Stimulated activated CD4-positive, alpha-beta T cell treated with anti-CD3 and anti-CD28 coated beads, Interleukin-15, amount 100 ng/mL, for 1 hour (primary cell): ENCODE measurements at regions not wholly inside any gene's neighbourhood (a gene's known extent, or its start where the extent isn't known, plus 50 kb on each side); places are given as distances from the start of the nearest gene placed in this dataset.

Source experiments
- DNase-seq, 2 donors: peaks; one replicate each; pipeline ENCODE4 v3.0.0-alpha.2; 2020; ENCODE audit warnings: low read depth in 1 of 2, low spot score in 1 of 2

- DNase-seq: no peak
These were observed 88.5 kb upstream of the FZD10 start for GRCh38 chr12:130073721-130074120.

GRCh38 chr12:130074661-130075406 lies 87.4 kb upstream of the FZD10 start:
- DNase-seq: no peak

GRCh38 chr12:130075497-130076076 lies 86.7 kb upstream of the FZD10 start:
- no peak for DNase-seq

DNA sequence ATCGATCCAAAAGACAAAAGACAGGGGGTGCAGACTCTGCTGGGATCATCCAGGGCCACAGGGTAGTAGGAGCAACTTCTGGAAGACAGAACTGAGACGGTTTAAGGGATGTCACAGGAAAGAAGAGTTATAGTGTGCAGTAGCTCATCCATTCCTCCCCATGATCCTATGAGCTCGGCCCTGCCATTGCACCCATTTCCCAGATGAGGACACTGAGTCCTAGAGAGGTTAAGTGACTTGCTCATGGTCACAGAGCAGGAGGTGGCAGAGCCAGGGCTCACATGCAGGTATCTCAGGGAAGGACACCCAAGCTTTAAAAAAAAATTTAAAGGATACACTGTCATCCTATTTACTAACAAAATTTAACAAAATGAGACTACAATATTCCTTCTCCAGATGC lies 86.1 kb upstream of the FZD10 start:
- DNase-seq: no peak

GRCh38 chr12:130076752-130077151 lies 85.5 kb upstream of the FZD10 start:
- no peak for DNase-seq

- no peak for DNase-seq
These were observed 83.4 kb upstream of the FZD10 start for GRCh38 chr12:130078852-130079251.

DNA sequence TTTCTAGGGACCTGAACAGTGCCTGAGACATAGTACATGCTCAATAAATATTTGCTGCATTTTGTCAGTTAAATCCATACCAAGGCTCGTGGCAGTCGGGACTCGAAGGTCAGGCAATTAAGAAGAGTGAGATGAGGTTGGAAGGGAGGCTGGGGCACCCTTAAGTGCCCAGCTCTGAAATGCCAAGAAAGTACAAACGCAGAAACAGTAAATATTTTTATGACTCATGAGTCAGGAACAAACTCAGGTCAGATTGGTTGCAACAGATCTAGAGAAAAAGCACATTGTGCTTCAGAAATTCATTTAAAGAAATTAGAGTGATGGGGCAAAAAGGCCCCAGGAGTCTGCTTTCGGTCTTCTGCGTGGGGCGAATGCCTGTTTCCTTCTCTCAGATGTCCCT lies 83.0 kb upstream of the FZD10 start:
- DNase-seq: no peak

GRCh38 chr12:130080205-130080604 lies 82.1 kb upstream of the FZD10 start:
- no peak for DNase-seq

DNA sequence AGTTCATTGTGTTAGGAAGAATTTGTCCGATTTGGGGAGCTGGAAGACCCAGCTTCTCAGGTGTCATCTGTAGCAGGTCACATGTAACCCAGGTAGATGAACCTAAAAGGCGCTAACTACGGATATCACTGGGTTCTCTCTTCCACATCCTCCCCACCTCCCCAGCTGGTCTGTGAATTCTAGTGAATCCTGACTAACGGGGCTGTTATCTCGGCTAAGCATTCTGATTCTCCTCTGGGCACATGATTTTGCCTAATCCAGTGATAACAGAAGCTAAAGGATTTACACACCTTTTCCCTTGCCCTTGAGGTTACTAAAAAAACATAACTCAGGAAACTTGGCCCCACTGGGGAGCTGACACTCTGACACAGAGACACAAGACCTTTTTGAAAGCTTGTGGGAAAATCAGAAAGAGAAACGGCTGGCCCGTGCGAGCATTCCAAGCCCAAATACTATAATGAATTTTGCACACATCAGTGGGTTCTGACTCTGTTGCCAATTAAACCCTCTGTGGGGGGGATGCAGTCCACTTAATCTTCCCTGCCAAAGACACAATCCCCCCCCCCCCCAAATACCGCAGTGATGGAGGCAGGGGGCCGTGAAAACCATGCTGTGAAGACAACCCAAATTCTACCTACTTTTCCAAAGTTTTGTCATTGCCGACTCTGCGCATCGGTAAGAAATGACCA lies 81.0 kb upstream of the FZD10 start:
- no peak for DNase-seq

GRCh38 chr12:130083002-130083401 lies 79.3 kb upstream of the FZD10 start:
- no peak for DNase-seq

DNA sequence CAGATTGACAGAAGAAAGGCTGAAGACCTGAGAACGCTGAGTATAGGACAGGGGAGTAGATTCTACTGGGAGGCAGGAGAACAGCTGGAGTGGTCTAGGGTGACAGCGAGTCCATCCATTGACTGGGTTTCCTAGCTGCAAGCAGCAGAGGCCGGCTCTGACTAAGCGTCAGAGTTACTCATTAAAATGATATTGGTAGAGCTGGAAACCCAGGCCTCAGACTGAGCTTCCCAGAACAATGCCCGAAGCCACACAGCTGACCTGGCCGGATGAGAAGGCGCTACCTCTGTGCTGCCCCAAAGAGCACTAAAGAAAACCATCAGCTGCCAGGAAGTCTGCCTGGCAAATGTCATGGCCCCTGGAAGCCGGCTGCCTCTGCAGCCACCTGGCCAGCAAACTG lies 78.5 kb upstream of the FZD10 start:
- DNase-seq: no peak

GRCh38 chr12:130084359-130084758 lies 77.9 kb upstream of the FZD10 start:
- no peak for DNase-seq

DNA sequence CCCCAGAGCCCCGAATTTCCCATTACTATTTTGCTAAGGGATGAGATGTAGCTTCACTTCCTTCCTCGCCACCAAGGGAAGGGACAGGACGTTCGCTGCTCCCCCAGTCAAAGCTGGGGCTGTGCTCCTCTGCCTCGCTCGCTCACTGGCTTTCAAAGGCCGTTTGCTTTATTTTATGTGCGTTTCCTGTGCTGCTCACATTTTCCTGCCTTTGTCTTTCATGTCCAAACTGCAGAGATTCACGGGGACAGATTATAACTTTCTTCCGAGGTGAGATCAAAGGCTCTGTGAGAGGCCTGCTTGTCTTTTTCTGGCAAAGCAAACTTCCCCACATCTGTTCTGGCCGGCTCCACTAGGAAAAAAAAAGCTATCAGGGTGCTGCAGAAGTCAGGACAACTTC lies 76.0 kb upstream of the FZD10 start:
- no peak for DNase-seq

- DNase-seq: no peak
These were observed 75.5 kb upstream of the FZD10 start for GRCh38 chr12:130086797-130087196.

DNA sequence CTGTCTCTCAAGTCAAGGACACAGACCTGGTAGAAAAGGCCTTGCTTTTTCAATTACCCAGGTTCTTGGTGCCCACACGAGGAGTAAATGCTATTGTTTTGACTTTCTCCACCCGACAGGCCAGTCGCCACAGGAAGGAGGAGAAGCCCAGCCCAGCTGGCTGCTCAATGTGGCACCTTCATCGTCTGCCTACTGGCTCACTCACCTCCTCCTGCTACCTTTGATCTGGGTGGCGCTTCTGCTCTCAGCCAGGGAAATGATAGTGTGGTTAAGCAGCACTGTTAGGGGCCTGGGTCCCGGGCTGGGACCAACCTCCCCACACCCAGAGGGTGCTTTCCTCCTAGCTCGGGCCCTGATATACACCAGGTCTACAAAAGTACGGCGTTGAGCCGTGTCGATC lies 75.0 kb upstream of the FZD10 start:
- DNase-seq: no peak

- DNase-seq: no peak
These were observed 73.8 kb upstream of the FZD10 start for GRCh38 chr12:130088504-130088903.

GRCh38 chr12:130090542-130090941 lies 71.7 kb upstream of the FZD10 start:
- DNase-seq: no peak

DNA sequence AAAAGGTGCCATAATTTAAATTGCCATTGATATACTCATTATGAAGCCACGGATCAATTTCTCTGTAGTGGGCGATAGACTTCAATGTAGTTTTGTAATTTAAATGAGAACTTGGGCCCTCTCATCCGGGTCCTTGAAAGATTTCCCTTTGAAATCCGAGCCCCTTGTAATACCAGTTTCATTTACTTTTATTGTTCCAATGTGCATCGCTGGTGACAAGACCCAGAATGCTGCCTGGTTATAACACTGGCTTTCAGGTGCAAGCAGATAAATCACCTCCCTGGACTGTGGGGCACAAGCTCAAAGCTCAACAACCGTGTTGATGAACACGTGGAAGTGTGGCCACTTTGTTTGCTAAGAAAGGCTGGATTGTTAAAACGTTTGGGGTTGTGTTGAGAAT lies 68.9 kb upstream of the FZD10 start:
- DNase-seq: no peak

DNA sequence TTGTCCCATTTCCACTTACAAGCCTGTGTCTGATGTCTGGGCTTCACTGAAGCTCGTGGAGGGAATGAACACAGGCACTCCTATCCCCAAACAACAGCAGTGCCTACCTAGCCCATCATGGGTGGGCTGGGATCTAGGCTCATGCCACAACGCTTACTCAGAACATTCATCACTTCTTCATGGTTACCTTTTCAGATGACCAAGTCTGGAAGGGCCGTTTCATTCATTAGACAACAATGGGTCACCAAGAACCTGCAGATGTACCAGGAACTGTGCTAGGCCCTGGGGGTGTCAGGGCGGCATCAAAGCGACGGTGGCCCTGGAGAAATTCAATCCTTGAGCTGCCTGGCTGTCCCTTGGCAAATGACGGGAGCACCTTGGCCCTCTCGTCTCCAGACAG lies 64.9 kb upstream of the FZD10 start:
- no peak for DNase-seq

DNA sequence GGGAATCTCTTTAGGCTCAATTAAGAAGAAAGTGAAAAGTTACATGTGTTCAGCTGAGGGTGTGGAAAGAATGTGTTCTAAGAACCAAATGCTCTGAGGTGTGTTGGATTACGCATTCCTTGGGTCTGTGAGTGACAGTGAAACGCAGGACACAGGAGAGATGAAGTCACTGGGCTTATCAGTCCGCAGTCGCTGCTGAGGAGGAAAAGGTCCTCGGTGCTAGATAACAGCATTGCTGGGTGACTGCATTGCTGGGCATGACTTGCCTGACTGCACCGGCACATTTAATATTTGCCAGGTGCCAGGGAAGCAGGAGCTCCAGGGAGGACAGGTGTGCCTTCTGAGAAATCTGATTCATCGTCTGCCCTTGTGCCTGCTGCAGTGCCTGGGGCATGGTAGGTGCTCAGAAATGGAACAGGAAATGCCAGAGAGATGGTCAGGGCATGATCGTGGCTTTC lies 64.4 kb upstream of the FZD10 start:
- no peak for DNase-seq

DNA sequence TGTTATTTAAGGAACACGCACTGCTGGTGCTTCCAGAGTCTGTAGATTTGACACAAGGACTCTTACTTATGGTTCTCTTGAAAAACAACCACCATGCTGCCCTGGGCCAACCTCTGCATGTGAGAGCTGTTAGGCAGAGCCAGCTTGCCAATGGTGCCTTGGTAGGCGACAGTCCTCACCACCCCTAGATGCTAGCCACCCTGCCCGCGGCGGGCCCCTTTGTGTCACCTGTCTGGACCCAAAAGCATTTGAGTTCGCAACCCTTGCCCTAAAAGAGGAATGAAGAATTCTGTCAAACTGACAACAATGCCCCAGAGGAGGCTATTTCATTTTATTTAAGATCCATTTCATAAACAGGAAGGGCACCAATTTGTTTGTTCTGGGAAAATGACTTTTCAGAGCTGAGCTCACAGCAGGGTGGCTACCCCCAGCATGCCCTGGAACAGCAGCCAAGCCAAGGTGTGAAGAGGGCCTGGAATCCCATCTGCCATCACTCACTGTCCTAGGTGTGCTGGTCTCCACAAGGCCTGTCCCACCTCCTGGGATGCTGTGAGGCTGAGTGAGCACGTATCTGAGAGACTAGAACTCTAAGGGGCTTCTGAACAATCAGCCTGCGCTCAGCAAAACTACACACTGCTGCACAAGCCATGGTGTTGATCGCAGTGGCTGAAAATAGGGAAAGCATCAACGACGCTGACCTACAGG lies 63.8 kb upstream of the FZD10 start:
- DNase-seq: no peak
